Calu3 (cell line): ENCODE measurements at regions not wholly inside any gene's neighbourhood (a gene's known extent, or its start where the extent isn't known, plus 50 kb on each side); places are given as distances from the start of the nearest gene placed in this dataset.

Experiments used
- BruUV-seq: library from RNA; stranded (reverse); fragments of 400-500 nt; replicated peaks from 2 replicates; lab custom pipeline; 2021; lab: Mats Ljungman, UMichigan
- CTCF ChIA-PET: fragments of 300-600 bp; sonication (Branson Sonifier 250); formaldehyde crosslinking; loops from one replicate; lab custom pipeline; 2022; ENCODE audit warnings: antibody characterized with exemption; lab: Charles Lee
- DNase-seq: peaks from one replicate; pipeline ENCODE4 v3.0.0; 2022
- H3K27ac Mint-ChIP-seq: one replicate; pipeline ENCODE4 v1.8.0; 2022; ENCODE audit warnings: mixed read lengths; ENCODE audit not compliant: unreplicated experiment
- H3K27me3 Mint-ChIP-seq: one replicate; pipeline ENCODE4 v1.8.0; 2022; ENCODE audit warnings: mixed read lengths; ENCODE audit not compliant: unreplicated experiment
- H3K36me3 Mint-ChIP-seq: one replicate; pipeline ENCODE4 v1.8.0; 2022; ENCODE audit warnings: mild to moderate bottlenecking, moderate library complexity, mixed read lengths; ENCODE audit not compliant: insufficient read depth, unreplicated experiment
- H3K4me1 Mint-ChIP-seq: one replicate; pipeline ENCODE4 v1.8.0; 2022; ENCODE audit warnings: mild to moderate bottlenecking, low read depth, mixed read lengths; ENCODE audit not compliant: unreplicated experiment
- H3K4me3 Mint-ChIP-seq: one replicate; pipeline ENCODE4 v1.8.0; 2022; ENCODE audit warnings: mild to moderate bottlenecking, low read depth, moderate library complexity, mixed read lengths; ENCODE audit not compliant: unreplicated experiment
- H3K9me3 Mint-ChIP-seq: one replicate; pipeline ENCODE4 v1.8.0; 2022; ENCODE audit warnings: low read depth, mixed read lengths; ENCODE audit not compliant: unreplicated experiment
- intact Hi-C: fragments of 100-400 bp; cut with micrococcal nuclease; formaldehyde crosslinking; loops from one replicate; pipeline ENCODE4 v1.10.0; 2022; ENCODE audit not compliant: unreplicated experiment
- TF ChIP-seq, protein P1 (sequence below): fragments of 200-600 bp; IDR thresholded peaks from one replicate; pipeline ENCODE4 v1.8.0; 2022; ENCODE audit warnings: antibody characterized with exemption; ENCODE audit not compliant: unreplicated experiment

DNA sequence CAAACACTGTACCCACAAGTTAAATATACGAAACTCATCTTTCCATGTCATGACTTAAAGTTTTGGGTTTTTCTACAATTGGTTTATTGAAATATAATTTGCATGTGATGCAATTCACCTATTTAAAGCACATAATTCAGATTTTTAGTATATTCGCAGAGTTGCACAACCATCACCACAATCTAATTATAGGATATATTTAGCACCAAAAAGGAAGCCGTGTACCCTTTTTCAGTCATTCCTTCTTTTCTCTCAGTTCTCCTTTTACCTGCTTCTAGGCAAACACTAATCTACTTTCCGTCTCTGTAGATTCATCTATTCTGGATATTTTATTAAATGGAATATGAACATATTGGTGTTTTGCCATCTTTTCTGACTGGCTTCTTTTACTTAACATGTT lies 1458.1 kb upstream of the TENM4 start:
- TF ChIP-seq, protein P1, sequence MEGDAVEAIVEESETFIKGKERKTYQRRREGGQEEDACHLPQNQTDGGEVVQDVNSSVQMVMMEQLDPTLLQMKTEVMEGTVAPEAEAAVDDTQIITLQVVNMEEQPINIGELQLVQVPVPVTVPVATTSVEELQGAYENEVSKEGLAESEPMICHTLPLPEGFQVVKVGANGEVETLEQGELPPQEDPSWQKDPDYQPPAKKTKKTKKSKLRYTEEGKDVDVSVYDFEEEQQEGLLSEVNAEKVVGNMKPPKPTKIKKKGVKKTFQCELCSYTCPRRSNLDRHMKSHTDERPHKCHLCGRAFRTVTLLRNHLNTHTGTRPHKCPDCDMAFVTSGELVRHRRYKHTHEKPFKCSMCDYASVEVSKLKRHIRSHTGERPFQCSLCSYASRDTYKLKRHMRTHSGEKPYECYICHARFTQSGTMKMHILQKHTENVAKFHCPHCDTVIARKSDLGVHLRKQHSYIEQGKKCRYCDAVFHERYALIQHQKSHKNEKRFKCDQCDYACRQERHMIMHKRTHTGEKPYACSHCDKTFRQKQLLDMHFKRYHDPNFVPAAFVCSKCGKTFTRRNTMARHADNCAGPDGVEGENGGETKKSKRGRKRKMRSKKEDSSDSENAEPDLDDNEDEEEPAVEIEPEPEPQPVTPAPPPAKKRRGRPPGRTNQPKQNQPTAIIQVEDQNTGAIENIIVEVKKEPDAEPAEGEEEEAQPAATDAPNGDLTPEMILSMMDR = no peak
- Mint-ChIP-seq H3K27ac (no peak overlapping the region), H3K4me1 (no peaks in the 10 kb centered on the region), H3K9me3 (peaks cover 2% of the 10 kb centered on the region), H3K36me3 (no peaks in the 10 kb centered on the region), H3K27me3 (no peaks in the 10 kb centered on the region), H3K4me3 (no peak overlapping the region)
- intact Hi-C loops = no loop called here
- no peak for DNase-seq
- CTCF ChIA-PET = no interaction called here
- no TSS peak for BruUV-seq

- intact Hi-C loops = no loop called here
- DNase-seq = no peak
- Mint-ChIP-seq H3K27ac (no peak overlapping the region), H3K9me3 (no peaks in the 10 kb centered on the region), H3K4me3 (no peak overlapping the region), H3K36me3 (no peaks in the 10 kb centered on the region), H3K27me3 (no peaks in the 10 kb centered on the region), H3K4me1 (no peaks in the 10 kb centered on the region)
- no TSS peak for BruUV-seq
- TF ChIP-seq, protein P1 = no peak
- CTCF ChIA-PET = no interaction called here
Measured at GRCh38 chr11:80886684-80887083, 1445.9 kb upstream of the TENM4 start.

DNA sequence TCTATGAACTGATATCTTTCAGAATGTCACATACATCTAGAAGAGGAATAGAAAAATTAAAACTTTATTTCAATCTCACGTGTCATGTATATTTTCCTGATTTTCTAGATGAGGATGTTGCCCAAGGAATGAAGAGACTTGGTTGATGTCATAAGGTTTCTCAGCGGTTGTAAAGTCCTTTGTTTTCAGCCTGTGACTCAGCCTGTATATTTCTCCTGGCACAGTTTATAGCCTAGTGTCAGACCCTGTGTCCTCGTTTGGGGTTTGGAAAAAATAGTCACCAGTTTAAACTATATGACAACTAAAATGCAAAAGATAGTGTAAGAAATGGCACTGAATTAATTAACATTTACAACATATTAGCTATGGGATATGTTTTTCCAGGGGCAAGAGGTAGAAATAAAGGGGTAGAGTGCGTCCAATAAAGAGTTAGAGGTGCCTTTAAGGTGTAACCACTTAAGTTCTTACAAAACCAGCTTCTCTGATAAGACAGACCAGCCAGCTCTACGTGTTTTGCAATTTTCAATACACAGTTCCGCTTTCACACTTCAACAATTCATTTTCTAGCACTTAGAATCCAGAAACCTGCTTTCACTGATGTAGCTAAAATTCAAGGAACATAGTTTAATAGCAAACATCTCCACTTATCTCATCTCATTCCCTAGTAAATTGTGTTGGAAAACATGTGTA lies 1432.6 kb upstream of the TENM4 start:
- Mint-ChIP-seq H3K4me3 (peak overlapping the region; percentile 32), H3K36me3 (no peaks in the 10 kb centered on the region), H3K27ac (no peak overlapping the region), H3K27me3 (no peaks in the 10 kb centered on the region), H3K4me1 (no peaks in the 10 kb centered on the region), H3K9me3 (no peaks in the 10 kb centered on the region)
- DNase-seq = no peak
- TF ChIP-seq, protein P1 = no peak
- intact Hi-C loops = no loop called here
- CTCF ChIA-PET = no interaction called here
- BruUV-seq = no TSS peak

GRCh38 chr11:80872116-80872728 lies 1431.4 kb upstream of the TENM4 start:
- CTCF ChIA-PET = no interaction called here
- intact Hi-C loops = no loop called here
- H3K4me1 Mint-ChIP-seq = no peaks in the 10 kb centered on the region
- H3K4me3 Mint-ChIP-seq = no peak overlapping the region
- TF ChIP-seq, protein P1 = no peak
- no peaks in the 10 kb centered on the region for H3K27me3 Mint-ChIP-seq
- no peak overlapping the region for H3K27ac Mint-ChIP-seq
- DNase-seq = no peak
- no peaks in the 10 kb centered on the region for H3K36me3 Mint-ChIP-seq
- H3K9me3 Mint-ChIP-seq = no peaks in the 10 kb centered on the region
- no TSS peak for BruUV-seq
